ENCODE measurements at regions not wholly inside any gene's neighbourhood (a gene's known extent, or its start where the extent isn't known, plus 50 kb on each side); places are given as distances from the start of the nearest gene placed in this dataset.
"Not testable (repeated sequence)": the region's sequence is repeated elsewhere in the genome, so short reads cannot be mapped to it uniquely, and the experiment has no call there.

- no peaks in the 10 kb centered on the region for H3K4me1 Mint-ChIP-seq (ENCODE audit: low read depth)
- no peaks in the 10 kb centered on the region for H3K36me3 Mint-ChIP-seq (ENCODE audit: insufficient read depth)
- ATAC-seq (no peak), DNase-seq (no peak)
- H3K9me3 Mint-ChIP-seq = peaks cover 7% of the 10 kb centered on the region
- H3K4me3 Mint-ChIP-seq = no peak overlapping the region
- H3K27me3 Mint-ChIP-seq (ENCODE audit: low read depth) = peaks cover 3% of the 10 kb centered on the region
These were observed 82.6 kb upstream of the SPTLC3 start for GRCh38 chr20:12925863-12926793.

DNA sequence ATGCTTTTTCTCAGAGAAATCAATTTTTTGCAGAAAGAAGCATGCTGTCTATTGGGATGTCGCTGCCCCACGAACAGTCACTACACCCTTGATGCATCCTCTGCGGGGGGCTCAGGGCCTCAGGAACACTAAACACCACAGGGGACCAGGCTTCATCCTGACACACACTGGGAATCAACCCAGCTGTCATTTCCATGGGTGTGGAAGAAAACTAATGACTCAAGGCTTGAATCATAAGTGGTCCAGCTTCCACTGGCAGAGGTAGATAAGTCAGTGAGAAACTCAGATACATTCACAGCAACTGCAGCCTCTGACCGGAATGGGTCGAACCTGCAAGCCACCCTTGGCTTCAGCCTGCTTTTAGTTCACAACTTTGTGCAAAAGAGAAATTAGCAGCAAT, 81.3 kb upstream of the SPTLC3 start:
- Mint-ChIP-seq H3K36me3 (ENCODE audit: insufficient read depth) (no peaks in the 10 kb centered on the region), H3K4me1 (ENCODE audit: low read depth) (no peaks in the 10 kb centered on the region), H3K9me3 (no peaks in the 10 kb centered on the region), H3K4me3 (no peak overlapping the region), H3K27me3 (ENCODE audit: low read depth) (peaks cover 6% of the 10 kb centered on the region)
- ATAC-seq (no peak), DNase-seq (no peak)

DNA sequence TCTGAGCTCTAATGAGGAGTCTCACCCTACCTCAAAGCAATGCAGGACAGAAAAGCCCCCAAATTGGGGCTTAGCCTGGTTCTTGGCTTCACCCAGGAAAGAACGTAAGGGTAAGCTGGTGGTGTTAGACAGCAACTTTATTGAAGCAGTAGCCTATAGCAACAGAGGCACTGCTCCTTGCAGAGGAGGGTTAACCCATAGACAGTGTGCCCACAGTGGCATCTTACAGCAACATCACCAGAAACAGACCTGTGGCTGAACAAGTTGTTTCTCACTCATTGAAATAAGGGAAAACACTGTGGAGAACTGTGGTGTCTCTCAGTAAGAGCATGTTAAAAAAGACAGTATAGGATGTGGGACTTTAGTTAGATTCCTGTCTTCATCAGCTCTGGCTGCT, 80.4 kb upstream of the SPTLC3 start:
- peaks cover 6% of the 10 kb centered on the region for H3K27me3 Mint-ChIP-seq (ENCODE audit: low read depth)
- ATAC-seq = no peak

DNA sequence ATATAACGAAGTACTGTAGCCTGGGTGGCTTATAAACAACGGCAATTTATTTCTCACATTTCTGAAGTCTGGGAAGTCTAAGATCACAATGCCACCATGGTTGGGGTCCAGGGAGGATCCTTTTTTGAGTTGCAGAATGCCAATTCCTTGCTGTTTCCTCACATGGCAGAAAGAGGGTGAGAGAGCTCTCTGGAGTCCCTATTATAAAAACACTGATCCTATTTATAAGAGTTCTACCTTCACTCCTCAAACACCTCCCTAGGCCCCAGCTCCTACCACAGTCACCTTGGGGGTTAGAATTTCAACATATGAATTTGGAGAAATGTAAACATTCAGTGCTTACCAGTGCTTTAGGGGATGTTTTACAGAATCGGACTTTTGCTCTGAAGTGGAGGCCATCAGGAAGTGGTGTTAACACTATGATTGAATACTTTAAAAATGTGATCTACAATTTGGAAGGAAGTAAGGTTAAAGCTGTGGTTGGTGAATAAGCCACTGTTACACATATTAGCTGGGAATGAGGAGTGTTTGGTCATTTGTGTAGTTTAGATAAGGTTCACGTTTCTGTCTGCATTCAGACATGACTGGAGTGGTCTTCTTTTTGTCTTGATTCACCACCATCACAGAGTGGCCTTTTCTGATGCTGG, 79.9 kb upstream of the SPTLC3 start:
- H3K36me3 Mint-ChIP-seq (ENCODE audit: insufficient read depth) = no peaks in the 10 kb centered on the region
- H3K27me3 Mint-ChIP-seq (ENCODE audit: low read depth) = peaks cover 6% of the 10 kb centered on the region
- H3K4me1 Mint-ChIP-seq (ENCODE audit: low read depth) = no peaks in the 10 kb centered on the region
- no peak for DNase-seq
- H3K9me3 Mint-ChIP-seq = no peaks in the 10 kb centered on the region
- no peak overlapping the region for H3K4me3 Mint-ChIP-seq
- no peak for ATAC-seq

More for the DNA sequence above, 80.4 kb upstream of the SPTLC3 start:
- H3K4me1 Mint-ChIP-seq (ENCODE audit: low read depth) = no peaks in the 10 kb centered on the region
- no peaks in the 10 kb centered on the region for H3K36me3 Mint-ChIP-seq (ENCODE audit: insufficient read depth)
- no peaks in the 10 kb centered on the region for H3K9me3 Mint-ChIP-seq
- no peak for DNase-seq
- no peak overlapping the region for H3K4me3 Mint-ChIP-seq

DNA sequence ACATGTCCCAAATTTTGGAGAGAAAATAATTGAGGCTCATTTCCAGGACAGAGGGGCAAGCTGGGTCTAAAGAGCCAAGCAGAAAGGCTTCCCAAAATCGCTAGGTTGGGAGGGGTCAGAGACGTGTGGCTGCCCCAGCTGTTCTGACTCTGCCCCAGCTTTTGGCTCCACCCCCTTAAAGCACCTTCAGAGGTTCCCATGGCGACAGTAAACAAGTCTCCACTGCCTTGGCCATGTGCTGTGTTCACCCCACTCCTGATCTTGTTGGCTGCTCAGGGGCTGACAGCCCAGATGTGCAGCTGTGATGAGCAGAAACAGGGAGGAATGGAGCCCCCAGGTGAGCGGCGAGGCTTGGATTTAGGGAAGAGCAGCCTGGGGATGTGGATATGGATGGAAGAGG, 72.8 kb upstream of the SPTLC3 start:
- peaks cover 3% of the 10 kb centered on the region for H3K27me3 Mint-ChIP-seq (ENCODE audit: low read depth)
- H3K4me3 Mint-ChIP-seq = no peak overlapping the region
- H3K36me3 Mint-ChIP-seq (ENCODE audit: insufficient read depth) = no peaks in the 10 kb centered on the region
- no peaks in the 10 kb centered on the region for H3K9me3 Mint-ChIP-seq
- ATAC-seq (no peak), DNase-seq (no peak)
- no peaks in the 10 kb centered on the region for H3K4me1 Mint-ChIP-seq (ENCODE audit: low read depth)

DNA sequence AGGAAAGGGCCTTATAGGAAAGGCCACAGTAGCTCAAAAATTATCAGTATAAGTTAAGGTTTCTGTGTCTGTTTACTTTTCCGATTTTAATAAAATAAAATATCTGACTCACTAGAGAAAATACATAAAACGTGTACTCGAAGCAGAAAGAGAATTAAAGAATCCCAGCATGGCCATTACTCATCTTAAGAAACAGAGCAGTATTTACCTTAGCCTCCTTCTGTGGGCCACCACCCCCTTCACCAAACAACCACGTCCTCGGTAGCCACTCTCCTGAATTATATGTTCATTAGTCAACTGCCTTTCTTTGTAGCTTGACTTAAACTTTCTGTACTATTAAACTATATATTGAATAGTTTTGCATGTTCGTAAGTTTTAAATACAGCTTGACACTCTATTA, 72.2 kb upstream of the SPTLC3 start:
- DNase-seq (no peak), ATAC-seq (no peak)
- Mint-ChIP-seq H3K9me3 (no peaks in the 10 kb centered on the region), H3K4me3 (no peak overlapping the region), H3K27me3 (ENCODE audit: low read depth) (peaks cover 2% of the 10 kb centered on the region), H3K36me3 (ENCODE audit: insufficient read depth) (no peaks in the 10 kb centered on the region), H3K4me1 (ENCODE audit: low read depth) (no peaks in the 10 kb centered on the region)

- no peaks in the 10 kb centered on the region for H3K36me3 Mint-ChIP-seq (ENCODE audit: insufficient read depth)
- DNase-seq = no peak
- no peak overlapping the region for H3K4me3 Mint-ChIP-seq
- ATAC-seq = no peak
- H3K27me3 Mint-ChIP-seq (ENCODE audit: low read depth) = no peaks in the 10 kb centered on the region
- no peaks in the 10 kb centered on the region for H3K4me1 Mint-ChIP-seq (ENCODE audit: low read depth)
- no peaks in the 10 kb centered on the region for H3K9me3 Mint-ChIP-seq
These were observed 67.7 kb upstream of the SPTLC3 start for GRCh38 chr20:12941025-12941424.

DNA sequence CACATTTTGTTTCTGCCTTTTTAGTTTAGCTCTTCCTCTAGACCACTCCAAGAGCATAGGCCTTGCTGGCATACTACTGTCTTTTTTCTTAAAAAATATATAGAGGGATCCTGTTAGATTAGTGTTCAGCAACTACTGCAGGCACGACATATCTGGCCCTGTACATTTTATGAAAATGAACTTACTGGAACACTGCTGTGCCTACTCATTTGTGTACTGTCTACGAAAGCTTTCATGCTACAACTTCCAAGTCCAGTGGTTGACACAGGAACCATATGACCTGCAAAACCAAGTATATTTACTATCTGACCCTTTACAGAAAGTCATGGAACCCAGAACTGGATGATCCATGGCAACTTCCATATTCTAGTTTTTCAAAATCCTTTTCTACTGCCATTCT, 66.6 kb upstream of the SPTLC3 start:
- H3K36me3 Mint-ChIP-seq (ENCODE audit: insufficient read depth) = no peaks in the 10 kb centered on the region
- H3K4me3 Mint-ChIP-seq = no peak overlapping the region
- no peaks in the 10 kb centered on the region for H3K4me1 Mint-ChIP-seq (ENCODE audit: low read depth)
- ATAC-seq (no peak), DNase-seq (no peak)
- H3K27me3 Mint-ChIP-seq (ENCODE audit: low read depth) = no peaks in the 10 kb centered on the region
- no peaks in the 10 kb centered on the region for H3K9me3 Mint-ChIP-seq

DNA sequence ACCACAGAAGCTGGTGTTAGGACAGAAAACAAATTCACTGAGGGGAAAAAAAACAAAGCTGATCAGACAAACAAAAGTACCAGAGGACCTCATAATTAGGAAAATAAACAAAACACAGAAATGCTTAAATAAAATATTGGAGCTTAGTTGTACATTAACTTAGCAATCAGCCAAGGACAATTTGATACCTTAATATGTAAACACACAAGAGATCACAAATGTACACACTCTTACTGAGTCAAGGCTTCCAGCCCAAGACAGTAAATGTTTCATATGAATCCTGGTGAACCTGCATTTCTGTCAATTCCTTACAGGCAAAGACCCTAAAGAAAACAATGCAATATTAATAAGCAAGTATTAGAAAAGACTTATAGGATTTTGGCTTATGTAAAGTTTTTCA, 62.0 kb upstream of the SPTLC3 start:
- H3K4me1 Mint-ChIP-seq (ENCODE audit: low read depth) = no peaks in the 10 kb centered on the region
- H3K27me3 Mint-ChIP-seq (ENCODE audit: low read depth) = no peaks in the 10 kb centered on the region
- H3K9me3 Mint-ChIP-seq = no peaks in the 10 kb centered on the region
- H3K4me3 Mint-ChIP-seq = no peak overlapping the region
- no peaks in the 10 kb centered on the region for H3K36me3 Mint-ChIP-seq (ENCODE audit: insufficient read depth)
- no peak for ATAC-seq
- no peak for DNase-seq

GRCh38 chr20:12947691-12948090, 61.1 kb upstream of the SPTLC3 start:
- Mint-ChIP-seq H3K36me3 (ENCODE audit: insufficient read depth) (no peaks in the 10 kb centered on the region), H3K4me3 (no peak overlapping the region), H3K4me1 (ENCODE audit: low read depth) (no peaks in the 10 kb centered on the region), H3K9me3 (no peaks in the 10 kb centered on the region), H3K27me3 (ENCODE audit: low read depth) (no peaks in the 10 kb centered on the region)
- DNase-seq (no peak), ATAC-seq (no peak)

- ATAC-seq = no peak
- Mint-ChIP-seq H3K4me1 (ENCODE audit: low read depth) (no peaks in the 10 kb centered on the region), H3K27me3 (ENCODE audit: low read depth) (no peaks in the 10 kb centered on the region), H3K4me3 (no peak overlapping the region), H3K9me3 (no peaks in the 10 kb centered on the region), H3K36me3 (ENCODE audit: insufficient read depth) (no peaks in the 10 kb centered on the region)
- no peak for DNase-seq
These were observed 59.3 kb upstream of the SPTLC3 start for GRCh38 chr20:12949429-12949980.

DNA sequence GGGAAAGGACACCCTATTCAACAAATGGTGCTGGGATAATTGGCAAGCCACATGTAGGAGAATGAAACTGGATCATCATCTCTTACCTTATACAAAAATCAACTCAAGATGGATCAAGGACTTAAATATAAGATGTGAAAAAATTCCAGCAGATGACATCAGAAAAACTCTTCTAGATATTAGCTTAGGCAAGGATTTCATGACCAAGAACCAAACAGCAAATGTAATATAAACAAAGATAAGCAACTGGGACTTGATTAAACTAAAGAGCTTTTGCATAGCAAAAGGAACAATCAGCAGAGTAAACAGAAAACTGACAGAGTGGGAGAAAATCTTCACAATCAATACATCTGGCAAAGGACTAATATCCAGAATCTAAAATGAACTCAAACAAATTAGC, 54.5 kb upstream of the SPTLC3 start:
- not testable (repeated sequence) for DNase-seq; H3K9me3 Mint-ChIP-seq; ATAC-seq; H3K4me1 Mint-ChIP-seq (ENCODE audit: low read depth); H3K27me3 Mint-ChIP-seq (ENCODE audit: low read depth); H3K36me3 Mint-ChIP-seq (ENCODE audit: insufficient read depth); H3K4me3 Mint-ChIP-seq

GRCh38 chr20:12955611-12956010, 53.2 kb upstream of the SPTLC3 start:
- no peaks in the 10 kb centered on the region for H3K4me1 Mint-ChIP-seq (ENCODE audit: low read depth)
- DNase-seq (no peak), ATAC-seq (no peak)
- no peak overlapping the region for H3K4me3 Mint-ChIP-seq
- H3K36me3 Mint-ChIP-seq (ENCODE audit: insufficient read depth) = no peaks in the 10 kb centered on the region
- no peaks in the 10 kb centered on the region for H3K27me3 Mint-ChIP-seq (ENCODE audit: low read depth)
- H3K9me3 Mint-ChIP-seq = no peaks in the 10 kb centered on the region

DNA sequence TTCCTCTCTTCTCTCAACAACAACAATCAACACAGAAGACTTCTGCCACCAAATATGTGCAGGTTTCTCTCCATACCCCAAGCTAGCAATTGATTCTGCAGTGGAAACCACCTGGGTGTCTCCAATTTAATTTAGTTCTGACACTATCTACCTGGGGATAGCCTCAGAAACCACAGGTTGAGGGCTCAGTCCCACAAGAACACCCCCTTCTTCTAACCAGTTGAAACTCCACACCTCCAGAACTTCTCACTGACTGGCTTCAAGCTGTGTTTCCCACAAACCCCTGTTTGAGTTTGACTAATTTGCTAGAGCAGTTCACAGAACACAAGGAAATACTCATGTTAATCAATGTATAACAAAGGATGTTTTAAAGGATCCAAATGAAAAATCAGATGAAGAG, 52.5 kb upstream of the SPTLC3 start:
- no peaks in the 10 kb centered on the region for H3K4me1 Mint-ChIP-seq (ENCODE audit: low read depth)
- no peak overlapping the region for H3K4me3 Mint-ChIP-seq
- ATAC-seq = no peak
- DNase-seq = no peak
- no peaks in the 10 kb centered on the region for H3K27me3 Mint-ChIP-seq (ENCODE audit: low read depth)
- no peaks in the 10 kb centered on the region for H3K9me3 Mint-ChIP-seq
- no peaks in the 10 kb centered on the region for H3K36me3 Mint-ChIP-seq (ENCODE audit: insufficient read depth)

DNA sequence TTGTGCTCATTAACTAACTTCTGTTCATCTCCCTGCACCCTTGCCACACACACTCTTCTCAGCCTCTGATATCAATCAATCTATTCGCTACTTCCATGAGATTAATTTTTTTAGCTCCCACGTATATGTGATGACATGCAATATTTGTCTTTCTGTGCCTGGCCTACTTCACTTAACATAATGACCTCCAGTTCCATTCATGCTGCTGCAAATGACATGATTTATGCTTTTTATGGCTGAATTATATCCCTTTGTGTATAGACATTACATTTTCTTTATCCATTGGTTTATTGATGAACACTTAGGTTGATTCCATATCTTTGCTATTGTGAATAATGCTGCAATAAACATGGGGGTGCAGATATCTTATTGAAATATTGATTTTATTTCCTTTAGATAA, 50.8 kb upstream of the SPTLC3 start:
- H3K4me3 Mint-ChIP-seq = no peak overlapping the region

More for the DNA sequence above, 50.8 kb upstream of the SPTLC3 start:
- H3K4me1 Mint-ChIP-seq (ENCODE audit: low read depth) = no peaks in the 10 kb centered on the region
- DNase-seq (no peak), ATAC-seq (no peak)
- no peaks in the 10 kb centered on the region for H3K36me3 Mint-ChIP-seq (ENCODE audit: insufficient read depth)
- H3K9me3 Mint-ChIP-seq = no peaks in the 10 kb centered on the region
- H3K27me3 Mint-ChIP-seq (ENCODE audit: low read depth) = no peaks in the 10 kb centered on the region
